Activated T-helper 2 cell treated with anti-CD3 and anti-CD28 coated beads, Interferon-gamma antibody, Interleukin-2, Interleukin-4, amounts not matched to agents 10 μg/mL and 5 μg/mL and 100 μg/mL, durations not matched to agents 14 hours and 24 hours and 36 hours (primary cell): ENCODE measurements at regions not wholly inside any gene's neighbourhood (a gene's known extent, or its start where the extent isn't known, plus 50 kb on each side); places are given as distances from the start of the nearest gene placed in this dataset.

Experiments
- DNase-seq: peaks from one replicate; pipeline ENCODE4 v3.0.0; 2021; ENCODE audit warnings: low spot score
- H3K27ac Mint-ChIP-seq: one replicate; pipeline ENCODE4 v1.8.0; 2021; ENCODE audit warnings: mixed read lengths
- H3K27me3 Mint-ChIP-seq: one replicate; pipeline ENCODE4 v1.8.0; 2021; ENCODE audit warnings: low read depth, mixed read lengths
- H3K36me3 Mint-ChIP-seq: one replicate; pipeline ENCODE4 v1.8.0; 2021; ENCODE audit warnings: low read depth, mixed read lengths
- H3K4me1 Mint-ChIP-seq: one replicate; pipeline ENCODE4 v1.8.0; 2021; ENCODE audit warnings: low read depth, mixed read lengths
- H3K4me3 Mint-ChIP-seq: one replicate; pipeline ENCODE4 v1.8.0; 2021; ENCODE audit warnings: low read depth, mild to moderate bottlenecking, moderate library complexity, mixed read lengths
- H3K9me3 Mint-ChIP-seq: one replicate; pipeline ENCODE4 v1.8.0; 2021; ENCODE audit warnings: mixed read lengths
- intact Hi-C: fragments of 100-400 bp; cut with micrococcal nuclease; formaldehyde crosslinking; loops from one replicate; pipeline ENCODE4 v1.15.1; 2023

DNA sequence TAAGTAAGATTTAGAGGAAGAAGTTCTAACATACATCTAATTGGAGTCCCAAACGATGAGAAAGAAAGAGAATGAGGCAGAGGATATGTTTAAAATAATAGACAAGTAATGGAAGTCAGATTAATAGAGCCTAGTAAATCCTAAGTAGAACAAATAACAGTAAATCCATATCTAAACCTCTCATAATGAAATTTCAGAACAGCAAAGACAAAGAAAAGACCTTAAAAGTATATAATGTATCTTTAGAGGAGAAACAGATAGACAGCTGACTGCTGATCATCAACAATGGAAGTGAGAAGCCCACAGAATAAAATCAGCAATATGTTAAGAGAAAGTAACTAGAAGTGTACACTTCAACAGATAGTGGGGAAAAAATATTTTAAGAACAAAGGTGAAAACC lies 536.2 kb upstream of the ZFHX3 start:
- intact Hi-C loops = no loop called here
- no peak overlapping the region for H3K27ac Mint-ChIP-seq
- no peak for DNase-seq
- H3K4me1 Mint-ChIP-seq = no peaks in the 10 kb centered on the region
- no peaks in the 10 kb centered on the region for H3K27me3 Mint-ChIP-seq
- no peak overlapping the region for H3K4me3 Mint-ChIP-seq
- H3K9me3 Mint-ChIP-seq = peaks cover 14% of the 10 kb centered on the region
- no peaks in the 10 kb centered on the region for H3K36me3 Mint-ChIP-seq

DNA sequence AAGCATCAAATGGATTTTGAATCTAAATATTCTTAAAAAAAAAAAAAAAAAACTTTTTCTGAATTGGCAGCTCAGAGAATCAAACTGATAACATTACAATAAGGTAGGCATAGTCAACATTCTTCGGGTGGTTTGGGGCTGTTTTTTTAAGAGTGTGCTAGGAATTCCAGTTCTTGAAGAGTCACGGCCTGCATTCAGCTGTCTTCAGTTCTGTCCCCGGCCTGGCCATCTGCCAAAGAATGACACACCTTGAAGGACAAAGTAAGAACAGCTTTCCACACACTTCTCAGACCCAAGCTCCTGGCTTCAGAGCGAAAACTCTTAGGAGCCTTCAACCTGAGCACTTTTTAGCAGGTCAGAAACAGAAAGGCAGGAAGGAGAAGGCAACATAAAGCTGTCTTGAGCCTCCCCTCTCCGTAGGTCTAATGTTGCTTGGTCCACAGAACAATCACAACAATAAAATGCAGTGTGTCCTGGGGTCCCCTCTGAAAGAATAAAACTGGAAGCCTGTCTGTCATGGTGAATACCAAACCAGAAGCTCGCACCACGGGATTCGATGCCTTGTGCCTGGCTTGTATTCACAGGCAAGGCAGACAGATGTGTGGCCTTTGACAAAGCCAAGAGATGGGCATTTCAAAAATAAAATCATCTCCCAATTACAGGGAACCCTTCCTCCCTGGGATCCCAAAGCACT lies 524.4 kb upstream of the ZFHX3 start:
- intact Hi-C loops = no loop called here
- Mint-ChIP-seq H3K27me3 (no peaks in the 10 kb centered on the region), H3K4me1 (no peaks in the 10 kb centered on the region), H3K9me3 (peaks cover 3% of the 10 kb centered on the region), H3K36me3 (no peaks in the 10 kb centered on the region), H3K4me3 (no peak overlapping the region), H3K27ac (no peak overlapping the region)
- DNase-seq = no peak

DNA sequence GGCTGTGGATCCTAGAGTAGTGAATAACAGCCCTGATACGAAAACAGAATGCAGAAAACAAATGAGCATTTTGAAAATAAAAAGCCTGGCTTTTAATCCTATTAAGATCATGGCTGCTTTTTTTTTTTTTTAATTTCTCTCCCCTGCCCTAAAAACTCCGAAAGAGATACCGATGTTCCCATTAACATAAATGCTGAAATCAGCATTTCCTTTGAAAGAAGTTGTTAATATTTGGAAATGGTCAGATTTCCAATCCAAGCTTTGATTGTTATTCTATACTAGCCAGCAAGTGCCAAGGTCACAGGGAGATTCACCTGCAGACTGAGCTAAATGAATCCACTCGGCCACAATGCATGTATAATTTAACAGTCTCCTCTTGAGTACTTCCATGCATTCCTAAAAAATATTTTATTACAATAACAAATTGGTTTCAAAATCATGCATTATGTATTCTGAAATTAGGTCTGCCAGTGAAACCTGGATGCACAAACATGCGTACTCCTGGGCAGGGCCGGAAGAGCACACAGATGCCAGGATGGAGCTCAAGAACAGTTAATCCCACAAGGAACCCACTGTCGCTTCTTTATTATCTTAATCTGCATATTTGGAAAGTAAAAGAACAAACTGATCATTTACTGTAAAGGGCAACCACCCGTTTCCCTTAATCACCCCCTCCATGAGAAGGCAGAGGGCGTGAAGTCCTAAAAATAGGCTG lies 521.5 kb upstream of the ZFHX3 start:
- no peak overlapping the region for H3K27ac Mint-ChIP-seq
- no peaks in the 10 kb centered on the region for H3K4me1 Mint-ChIP-seq
- H3K9me3 Mint-ChIP-seq = peaks cover 4% of the 10 kb centered on the region
- H3K4me3 Mint-ChIP-seq = no peak overlapping the region
- no peaks in the 10 kb centered on the region for H3K36me3 Mint-ChIP-seq
- DNase-seq = no peak
- intact Hi-C loops = no loop called here
- no peaks in the 10 kb centered on the region for H3K27me3 Mint-ChIP-seq

DNA sequence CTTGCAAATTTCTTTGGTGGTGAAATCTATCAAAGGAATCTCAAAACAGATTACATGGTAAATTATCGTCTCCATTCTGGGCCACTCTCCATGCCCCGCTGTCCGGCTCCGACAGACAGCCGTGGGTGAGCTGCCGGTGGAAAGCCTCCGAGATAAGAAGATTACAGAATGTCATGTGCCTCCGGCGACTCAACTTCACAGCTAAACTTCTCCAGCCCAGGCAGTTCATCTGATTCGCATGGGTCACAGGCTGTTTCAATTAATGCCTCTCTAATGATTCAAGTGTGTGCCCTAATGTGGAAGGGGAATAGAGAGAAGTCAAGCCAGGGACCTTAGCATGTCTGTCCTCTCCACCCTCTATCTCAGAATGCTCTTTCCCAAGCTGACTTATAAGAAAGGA lies 520.8 kb upstream of the ZFHX3 start:
- H3K4me3 Mint-ChIP-seq = no peak overlapping the region
- H3K36me3 Mint-ChIP-seq = no peaks in the 10 kb centered on the region
- no peak overlapping the region for H3K27ac Mint-ChIP-seq
- H3K4me1 Mint-ChIP-seq = no peaks in the 10 kb centered on the region
- H3K9me3 Mint-ChIP-seq = peaks cover 4% of the 10 kb centered on the region
- H3K27me3 Mint-ChIP-seq = no peaks in the 10 kb centered on the region
- DNase-seq = no peak
- intact Hi-C loops = no loop called here

DNA sequence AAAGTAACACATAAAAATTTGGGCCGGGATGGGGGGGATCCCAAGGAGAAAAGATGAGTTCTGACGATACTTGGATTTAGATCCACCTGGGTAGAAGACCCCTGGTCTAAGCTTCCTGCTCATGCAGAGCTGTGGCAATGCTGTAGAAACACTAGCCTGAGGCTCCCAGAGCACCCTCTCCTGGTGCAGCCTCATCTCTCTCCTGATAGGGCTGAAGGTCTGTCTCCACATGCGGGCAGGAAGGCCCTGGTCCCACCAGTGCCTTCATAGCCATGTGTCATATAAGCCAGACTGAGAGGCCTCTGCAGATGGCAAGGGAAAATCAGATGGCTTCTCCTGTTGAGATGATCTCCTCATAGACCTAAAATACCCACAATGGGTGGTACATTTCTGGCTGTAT lies 518.0 kb upstream of the ZFHX3 start:
- DNase-seq = no peak
- H3K4me3 Mint-ChIP-seq = no peak overlapping the region
- H3K4me1 Mint-ChIP-seq = no peaks in the 10 kb centered on the region
- intact Hi-C loops = no loop called here
- H3K27ac Mint-ChIP-seq = no peak overlapping the region
- no peaks in the 10 kb centered on the region for H3K36me3 Mint-ChIP-seq
- peaks cover 4% of the 10 kb centered on the region for H3K9me3 Mint-ChIP-seq
- no peaks in the 10 kb centered on the region for H3K27me3 Mint-ChIP-seq

DNA sequence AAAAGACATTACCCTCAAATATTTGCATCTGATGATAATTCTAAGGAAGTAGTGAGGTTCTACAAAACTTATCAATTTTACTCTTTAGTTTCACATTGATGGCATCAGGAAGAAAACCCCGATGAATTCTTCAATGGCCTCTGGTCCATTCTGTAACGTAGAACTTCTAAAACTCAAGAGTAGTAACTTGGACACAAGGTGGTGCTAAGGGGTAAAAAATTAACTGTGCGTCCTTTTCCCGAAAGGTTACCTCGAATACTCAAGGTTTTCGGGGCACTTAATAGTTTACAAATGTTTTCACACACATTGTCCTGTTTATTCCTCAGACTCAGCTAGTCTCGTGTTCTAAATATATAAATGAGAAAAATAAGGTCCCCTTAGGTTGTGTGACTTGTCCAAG lies 517.3 kb upstream of the ZFHX3 start:
- no peaks in the 10 kb centered on the region for H3K4me1 Mint-ChIP-seq
- H3K9me3 Mint-ChIP-seq = peaks cover 4% of the 10 kb centered on the region
- H3K4me3 Mint-ChIP-seq = no peak overlapping the region
- no peaks in the 10 kb centered on the region for H3K27me3 Mint-ChIP-seq
- no peak overlapping the region for H3K27ac Mint-ChIP-seq
- no peak for DNase-seq
- H3K36me3 Mint-ChIP-seq = no peaks in the 10 kb centered on the region
- intact Hi-C loops = no loop called here

DNA sequence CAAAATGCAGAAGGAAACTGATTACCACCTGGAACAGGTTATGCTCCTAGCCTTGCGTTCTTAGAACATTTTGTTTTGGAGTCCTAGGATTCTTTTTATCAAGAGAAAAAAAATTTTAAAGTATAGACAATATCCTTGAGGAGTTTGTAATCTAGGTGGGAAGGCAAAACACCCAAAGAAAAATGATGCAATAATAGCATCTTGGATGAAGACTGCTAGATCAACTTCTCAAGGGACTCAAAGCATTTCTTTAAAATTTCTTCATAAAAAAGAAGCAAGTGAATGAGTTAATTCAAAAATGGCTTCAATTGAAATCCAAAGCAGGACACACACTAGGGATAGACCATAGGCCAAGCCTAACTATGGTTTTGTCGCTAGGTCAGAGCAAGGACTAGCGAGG lies 515.8 kb upstream of the ZFHX3 start:
- no peak overlapping the region for H3K4me3 Mint-ChIP-seq
- no peaks in the 10 kb centered on the region for H3K27me3 Mint-ChIP-seq
- no peaks in the 10 kb centered on the region for H3K4me1 Mint-ChIP-seq
- H3K9me3 Mint-ChIP-seq = peaks cover 4% of the 10 kb centered on the region
- intact Hi-C loops = no loop called here
- H3K27ac Mint-ChIP-seq = no peak overlapping the region
- no peaks in the 10 kb centered on the region for H3K36me3 Mint-ChIP-seq
- no peak for DNase-seq

DNA sequence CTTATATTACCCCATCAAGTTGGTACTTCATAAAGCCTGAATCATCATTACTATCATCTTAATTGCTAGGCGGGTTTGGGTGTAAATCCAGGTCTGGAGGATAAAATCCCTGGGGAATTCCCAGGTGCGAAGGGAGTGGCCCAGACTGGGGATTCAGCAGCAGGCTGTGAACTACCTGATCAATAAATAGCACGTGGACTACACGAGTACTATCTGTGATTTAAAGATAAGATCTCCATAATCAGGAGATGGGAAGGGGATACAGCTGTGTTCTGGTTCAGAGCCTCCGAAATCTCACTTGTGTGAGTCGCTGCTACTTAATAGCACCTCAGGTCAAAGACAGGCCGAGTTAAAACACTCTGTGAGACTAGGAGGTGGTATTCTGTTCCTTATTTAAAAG lies 512.6 kb upstream of the ZFHX3 start:
- H3K36me3 Mint-ChIP-seq = no peaks in the 10 kb centered on the region
- no peak overlapping the region for H3K27ac Mint-ChIP-seq
- no peaks in the 10 kb centered on the region for H3K27me3 Mint-ChIP-seq
- peaks cover 6% of the 10 kb centered on the region for H3K9me3 Mint-ChIP-seq
- DNase-seq = no peak
- intact Hi-C loops = no loop called here
- H3K4me3 Mint-ChIP-seq = no peak overlapping the region
- H3K4me1 Mint-ChIP-seq = no peaks in the 10 kb centered on the region

DNA sequence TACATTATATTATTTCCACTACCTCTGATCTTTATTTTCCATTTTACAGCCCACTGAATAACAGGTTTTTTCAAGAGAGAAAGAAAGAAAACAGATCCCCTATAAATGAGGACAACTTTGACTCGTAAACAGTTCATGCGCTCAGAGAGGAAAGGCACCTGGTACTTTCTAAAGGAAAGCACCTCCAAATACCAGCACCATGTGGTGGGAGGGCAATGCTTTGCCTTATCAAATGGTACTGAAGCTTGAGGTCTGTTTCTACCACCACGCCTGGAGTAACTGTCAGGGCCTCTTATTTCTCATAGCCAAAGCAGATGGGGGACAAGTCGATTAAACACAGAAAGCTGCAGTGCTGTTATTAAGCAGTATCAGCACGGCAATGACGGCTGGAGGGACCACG lies 510.3 kb upstream of the ZFHX3 start:
- Mint-ChIP-seq H3K27ac (no peak overlapping the region), H3K36me3 (no peaks in the 10 kb centered on the region), H3K9me3 (peaks cover 6% of the 10 kb centered on the region), H3K27me3 (no peaks in the 10 kb centered on the region), H3K4me1 (no peaks in the 10 kb centered on the region), H3K4me3 (no peak overlapping the region)
- DNase-seq = no peak
- intact Hi-C loops = no loop called here

DNA sequence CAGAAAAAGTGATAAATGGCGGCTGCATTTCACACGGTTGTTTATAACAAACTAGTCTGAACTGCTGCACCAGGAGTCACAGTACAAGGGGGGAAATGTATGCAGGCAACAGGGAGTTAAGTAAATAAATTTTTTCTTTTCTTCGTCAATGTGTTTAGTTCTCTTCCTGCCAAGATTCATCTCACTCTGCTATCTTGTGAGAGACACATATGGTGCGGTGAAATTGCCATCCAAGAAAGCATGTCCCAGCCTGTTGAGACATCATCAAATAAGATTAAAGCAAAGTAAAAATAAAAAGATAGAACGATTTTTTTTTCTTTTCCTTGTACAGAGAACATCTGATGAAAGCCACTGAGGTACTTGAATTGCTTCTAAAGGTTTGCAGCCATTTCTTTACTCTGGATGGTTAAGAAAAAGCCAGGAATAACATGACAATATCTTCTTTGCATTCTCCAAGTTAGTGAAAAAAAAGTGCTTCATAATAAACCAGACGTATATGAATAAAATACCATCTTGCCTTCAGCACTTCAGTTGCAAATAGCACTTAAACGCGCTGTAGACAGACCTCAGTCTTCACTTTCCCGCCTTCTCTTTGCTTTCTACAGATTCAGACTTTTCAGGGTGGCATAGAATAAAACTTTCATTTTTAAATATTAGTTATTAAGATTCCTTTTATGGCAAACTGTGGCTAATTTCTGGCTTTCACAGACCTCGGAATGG lies 506.2 kb upstream of the ZFHX3 start:
- intact Hi-C loops = no loop called here
- no peaks in the 10 kb centered on the region for H3K4me1 Mint-ChIP-seq
- no peak overlapping the region for H3K27ac Mint-ChIP-seq
- DNase-seq = no peak
- H3K36me3 Mint-ChIP-seq = no peaks in the 10 kb centered on the region
- H3K27me3 Mint-ChIP-seq = no peaks in the 10 kb centered on the region
- H3K9me3 Mint-ChIP-seq = peaks cover 6% of the 10 kb centered on the region
- no peak overlapping the region for H3K4me3 Mint-ChIP-seq

DNA sequence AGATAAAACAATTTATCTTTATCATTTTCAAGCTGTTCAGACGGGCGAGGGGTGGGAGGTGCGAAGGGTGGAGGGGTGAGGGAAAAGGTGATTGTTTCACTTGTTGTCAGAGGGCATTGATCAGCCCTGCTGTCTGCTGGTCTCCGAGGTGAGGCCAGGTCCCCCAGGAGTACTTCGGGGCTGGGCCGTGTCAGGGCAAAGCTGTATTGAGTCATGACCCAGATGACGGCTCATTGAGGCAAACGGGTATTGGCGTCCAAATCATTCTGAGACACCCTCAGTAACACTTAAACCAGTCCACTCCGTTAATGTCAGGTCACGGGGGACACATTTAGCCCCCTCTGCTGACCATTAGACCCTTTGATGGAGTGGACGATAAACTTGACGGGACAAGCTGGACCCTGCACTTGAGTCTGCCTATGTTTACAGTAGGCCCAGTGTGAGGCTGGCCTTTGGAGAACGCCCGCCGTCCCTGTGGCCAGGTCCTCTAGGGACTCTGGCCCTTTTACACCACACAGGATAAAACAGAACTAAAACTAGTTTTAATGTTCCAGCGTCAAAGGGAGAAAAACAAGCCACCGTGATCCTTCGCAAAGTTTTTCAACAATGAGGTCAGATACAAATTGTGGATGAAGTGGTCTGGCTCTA lies 502.2 kb upstream of the ZFHX3 start:
- Mint-ChIP-seq H3K27ac (no peak overlapping the region), H3K27me3 (peaks cover 11% of the 10 kb centered on the region), H3K9me3 (no peaks in the 10 kb centered on the region), H3K36me3 (no peaks in the 10 kb centered on the region), H3K4me3 (no peak overlapping the region), H3K4me1 (no peaks in the 10 kb centered on the region)
- no peak for DNase-seq
- intact Hi-C loops = no loop called here

DNA sequence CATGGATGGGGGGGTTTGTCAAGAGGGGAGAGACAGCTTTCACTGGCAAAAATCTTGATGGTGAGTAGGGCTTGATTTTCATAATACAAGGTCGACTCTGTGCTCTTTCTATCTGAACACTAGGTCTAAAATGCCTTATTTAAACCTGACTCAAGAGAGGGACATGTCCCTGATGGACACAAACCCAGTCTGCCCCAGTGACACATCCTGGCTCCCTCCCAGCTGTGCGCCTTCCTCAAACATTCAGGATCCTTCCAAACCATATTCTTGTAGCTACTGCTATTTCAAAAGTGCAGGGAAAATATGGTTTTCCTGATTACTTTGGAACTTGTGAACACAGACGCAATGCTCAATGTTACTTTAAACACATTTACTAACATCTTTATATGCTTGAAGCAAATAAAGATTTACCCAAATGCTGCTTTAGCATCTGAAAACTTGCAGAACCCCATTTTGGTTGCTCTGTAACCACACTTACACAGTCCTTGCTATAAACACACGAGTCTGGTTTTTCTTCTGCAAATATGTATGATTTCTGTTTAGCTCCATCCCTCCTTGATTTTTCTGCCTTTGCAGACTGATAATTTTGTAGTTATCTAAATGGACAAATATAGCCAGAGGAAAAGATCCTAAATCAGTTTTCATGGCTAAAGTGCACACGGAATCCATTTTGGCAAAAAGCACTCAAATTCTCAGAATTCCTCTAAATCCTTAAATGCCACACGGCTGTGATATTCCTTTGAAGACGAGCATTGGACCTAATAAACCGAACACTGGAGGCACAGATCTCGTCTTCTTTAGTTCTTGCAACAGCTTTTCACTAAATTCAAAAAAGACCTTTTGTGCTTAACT lies 499.9 kb upstream of the ZFHX3 start:
- Mint-ChIP-seq H3K36me3 (no peaks in the 10 kb centered on the region), H3K4me3 (no peak overlapping the region), H3K27ac (no peak overlapping the region), H3K9me3 (no peaks in the 10 kb centered on the region), H3K4me1 (no peaks in the 10 kb centered on the region), H3K27me3 (peaks cover 28% of the 10 kb centered on the region)
- intact Hi-C loops = no loop called here
- DNase-seq = no peak
